ENCODE measurements at regions not wholly inside any gene's neighbourhood (a gene's known extent, or its start where the extent isn't known, plus 50 kb on each side); places are given as distances from the start of the nearest gene placed in this dataset.
"Not testable (repeated sequence)": the region's sequence is repeated elsewhere in the genome, so short reads cannot be mapped to it uniquely, and the experiment has no call there.

DNA sequence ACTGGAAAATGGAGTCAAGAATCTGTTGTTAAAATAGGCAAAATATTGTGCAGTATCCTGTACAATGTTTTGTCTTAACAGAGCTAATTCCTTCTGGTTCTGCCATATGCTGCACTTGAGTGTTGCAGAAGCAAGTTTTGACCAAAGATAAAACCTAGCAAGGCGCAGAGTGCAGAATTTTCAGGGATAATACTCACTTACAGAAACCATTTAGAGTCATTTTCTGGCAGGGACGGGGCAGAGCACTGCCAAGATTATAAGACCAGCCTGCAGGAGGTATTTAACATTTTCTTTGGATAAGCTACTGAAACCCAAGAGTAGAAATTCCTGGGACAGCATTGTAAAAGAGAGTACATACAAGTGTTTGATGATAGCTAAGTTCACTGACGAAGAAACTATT is 159.5 kb upstream of the EDNRB start:
- H3K4me1 Mint-ChIP-seq (ENCODE audit: low read depth), result no peaks in the 10 kb centered on the region
- H3K36me3 Mint-ChIP-seq (ENCODE audit: low read depth), result no peaks in the 10 kb centered on the region
- no peak overlapping the region for H3K27ac Mint-ChIP-seq (ENCODE audit: unreplicated experiment)
- DNase-seq (ENCODE audit: low spot score), result no peak
- H3K9me3 Mint-ChIP-seq (ENCODE audit: low read depth), result peaks cover 20% of the 10 kb centered on the region
- TF ChIP-seq, protein P1, sequence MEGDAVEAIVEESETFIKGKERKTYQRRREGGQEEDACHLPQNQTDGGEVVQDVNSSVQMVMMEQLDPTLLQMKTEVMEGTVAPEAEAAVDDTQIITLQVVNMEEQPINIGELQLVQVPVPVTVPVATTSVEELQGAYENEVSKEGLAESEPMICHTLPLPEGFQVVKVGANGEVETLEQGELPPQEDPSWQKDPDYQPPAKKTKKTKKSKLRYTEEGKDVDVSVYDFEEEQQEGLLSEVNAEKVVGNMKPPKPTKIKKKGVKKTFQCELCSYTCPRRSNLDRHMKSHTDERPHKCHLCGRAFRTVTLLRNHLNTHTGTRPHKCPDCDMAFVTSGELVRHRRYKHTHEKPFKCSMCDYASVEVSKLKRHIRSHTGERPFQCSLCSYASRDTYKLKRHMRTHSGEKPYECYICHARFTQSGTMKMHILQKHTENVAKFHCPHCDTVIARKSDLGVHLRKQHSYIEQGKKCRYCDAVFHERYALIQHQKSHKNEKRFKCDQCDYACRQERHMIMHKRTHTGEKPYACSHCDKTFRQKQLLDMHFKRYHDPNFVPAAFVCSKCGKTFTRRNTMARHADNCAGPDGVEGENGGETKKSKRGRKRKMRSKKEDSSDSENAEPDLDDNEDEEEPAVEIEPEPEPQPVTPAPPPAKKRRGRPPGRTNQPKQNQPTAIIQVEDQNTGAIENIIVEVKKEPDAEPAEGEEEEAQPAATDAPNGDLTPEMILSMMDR (IDR thresholded peaks at IDR 0.05), result no peak
- no peak overlapping the region for H3K4me3 Mint-ChIP-seq (ENCODE audit: unreplicated experiment)
- H3K27me3 Mint-ChIP-seq (ENCODE audit: low read depth), result no peaks in the 10 kb centered on the region

DNA sequence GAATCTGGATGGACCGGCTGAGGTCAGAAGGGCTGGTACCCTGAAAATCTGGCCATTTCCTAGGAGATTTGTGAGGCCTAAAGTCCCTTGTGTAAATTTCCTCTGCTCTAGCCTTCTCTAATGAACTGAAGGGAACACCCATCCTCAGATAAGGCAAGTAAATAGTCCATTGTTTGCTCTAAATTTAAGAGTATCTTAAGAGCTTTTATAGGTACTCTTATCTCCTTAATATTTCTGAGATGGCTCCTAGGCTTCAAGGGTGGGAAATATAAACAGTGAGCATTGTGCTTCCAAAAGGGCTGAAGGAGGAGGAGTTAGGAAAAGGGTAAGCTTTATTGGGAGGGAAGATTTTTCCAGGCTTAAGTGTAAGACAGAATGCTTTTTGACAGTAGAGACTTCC is 148.7 kb upstream of the EDNRB start:
- Mint-ChIP-seq H3K4me3 (ENCODE audit: unreplicated experiment) (no peak overlapping the region), H3K36me3 (ENCODE audit: low read depth) (no peaks in the 10 kb centered on the region), H3K9me3 (ENCODE audit: low read depth) (peaks cover 3% of the 10 kb centered on the region), H3K27me3 (ENCODE audit: low read depth) (no peaks in the 10 kb centered on the region), H3K27ac (ENCODE audit: unreplicated experiment) (no peak overlapping the region), H3K4me1 (ENCODE audit: low read depth) (no peaks in the 10 kb centered on the region)
- TF ChIP-seq, protein P1 (IDR thresholded peaks at IDR 0.05), result no peak
- no peak for DNase-seq (ENCODE audit: low spot score)

DNA sequence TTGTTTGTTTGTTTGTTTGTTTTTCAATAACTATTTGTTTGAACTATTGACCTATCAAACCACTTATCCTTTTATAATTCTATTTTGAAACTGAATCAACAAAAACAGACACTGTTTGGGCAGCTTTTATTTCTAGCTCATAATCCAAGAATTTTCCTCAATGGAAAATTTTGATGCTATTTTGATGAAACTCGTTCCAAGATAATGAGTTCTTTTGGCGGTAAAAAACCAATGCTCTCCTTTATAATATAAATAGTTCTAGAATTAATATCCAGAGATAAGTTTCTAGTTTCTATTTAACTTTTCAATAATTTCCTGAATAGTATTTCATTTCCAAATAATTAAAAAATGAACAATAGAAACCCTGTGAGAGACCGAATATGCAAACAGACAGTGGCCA is 146.5 kb upstream of the EDNRB start:
- Mint-ChIP-seq H3K27ac (ENCODE audit: unreplicated experiment) (no peak overlapping the region), H3K36me3 (ENCODE audit: low read depth) (no peaks in the 10 kb centered on the region), H3K27me3 (ENCODE audit: low read depth) (no peaks in the 10 kb centered on the region), H3K9me3 (ENCODE audit: low read depth) (no peaks in the 10 kb centered on the region), H3K4me3 (ENCODE audit: unreplicated experiment) (no peak overlapping the region), H3K4me1 (ENCODE audit: low read depth) (no peaks in the 10 kb centered on the region)
- TF ChIP-seq, protein P1 (IDR thresholded peaks at IDR 0.05), result no peak
- DNase-seq (ENCODE audit: low spot score), result no peak

DNA sequence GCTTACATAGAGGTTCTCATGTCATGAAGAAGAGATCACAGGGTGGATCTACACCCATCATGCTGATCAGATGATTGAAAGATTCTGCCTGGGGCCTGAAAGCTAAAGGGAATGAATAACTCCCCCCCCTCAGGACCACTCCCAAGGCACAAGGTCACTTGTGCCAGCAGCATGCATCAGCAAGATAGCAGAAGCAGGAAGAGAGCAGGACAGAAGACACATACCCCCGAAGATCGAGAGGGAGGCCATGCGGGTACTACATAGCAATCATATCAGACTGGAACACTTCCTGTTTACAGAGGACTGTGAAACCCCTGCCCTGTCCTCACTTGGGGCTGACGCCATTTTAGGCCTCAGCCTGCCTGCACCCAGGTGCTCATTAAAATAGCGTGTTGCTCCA is 143.2 kb upstream of the EDNRB start:
- TF ChIP-seq, protein P1 (IDR thresholded peaks at IDR 0.05), result no peak
- DNase-seq (ENCODE audit: low spot score), result no peak
- peaks cover 13% of the 10 kb centered on the region for H3K9me3 Mint-ChIP-seq (ENCODE audit: low read depth)
- no peak overlapping the region for H3K4me3 Mint-ChIP-seq (ENCODE audit: unreplicated experiment)
- no peaks in the 10 kb centered on the region for H3K4me1 Mint-ChIP-seq (ENCODE audit: low read depth)
- H3K36me3 Mint-ChIP-seq (ENCODE audit: low read depth), result no peaks in the 10 kb centered on the region
- H3K27ac Mint-ChIP-seq (ENCODE audit: unreplicated experiment), result no peak overlapping the region
- no peaks in the 10 kb centered on the region for H3K27me3 Mint-ChIP-seq (ENCODE audit: low read depth)

DNA sequence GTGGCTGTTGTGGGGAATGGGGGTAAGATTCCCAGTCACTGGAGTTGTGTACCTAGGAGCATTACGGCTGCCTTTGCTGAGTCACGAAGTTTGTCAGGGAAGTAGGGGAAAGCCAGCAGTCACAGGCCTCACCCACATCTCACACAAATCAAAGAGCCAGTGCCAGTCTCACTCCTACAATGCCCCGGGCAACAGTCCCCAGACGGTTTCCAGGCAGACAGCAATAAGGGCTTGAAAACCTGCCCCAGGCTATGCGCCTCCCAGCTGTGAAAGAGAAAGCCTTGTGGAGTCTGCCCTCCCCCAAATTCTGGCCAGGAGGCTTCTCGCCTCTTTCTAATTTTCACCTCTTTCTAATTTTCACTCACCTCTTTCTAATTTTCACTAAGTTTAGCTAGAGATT is 142.3 kb upstream of the EDNRB start:
- TF ChIP-seq, protein P1 (IDR thresholded peaks at IDR 0.05), result no peak
- Mint-ChIP-seq H3K27me3 (ENCODE audit: low read depth) (no peaks in the 10 kb centered on the region), H3K27ac (ENCODE audit: unreplicated experiment) (no peak overlapping the region), H3K4me1 (ENCODE audit: low read depth) (no peaks in the 10 kb centered on the region), H3K36me3 (ENCODE audit: low read depth) (peaks cover 2% of the 10 kb centered on the region), H3K9me3 (ENCODE audit: low read depth) (peaks cover 21% of the 10 kb centered on the region), H3K4me3 (ENCODE audit: unreplicated experiment) (no peak overlapping the region)
- DNase-seq (ENCODE audit: low spot score), result no peak

DNA sequence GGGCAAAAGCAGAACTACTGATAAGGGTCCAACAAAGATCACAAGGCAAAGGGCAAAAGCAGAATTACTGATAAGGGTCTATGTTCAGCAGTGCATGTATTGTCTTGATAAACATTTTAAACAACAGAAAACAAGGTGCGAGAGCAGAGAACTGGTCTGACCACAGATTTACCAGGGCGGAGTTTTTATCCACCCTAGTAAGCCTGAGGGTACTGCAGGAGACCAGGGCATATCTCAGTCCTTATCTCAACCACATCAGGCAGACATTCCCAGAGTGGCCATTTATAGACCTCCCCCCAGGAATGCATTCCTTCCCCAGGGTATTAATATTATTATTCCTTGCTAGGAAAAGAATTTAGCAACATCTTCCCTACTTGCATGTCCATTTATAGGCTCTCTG is 138.2 kb upstream of the EDNRB start:
- not testable (repeated sequence) for H3K4me3 Mint-ChIP-seq (ENCODE audit: unreplicated experiment); DNase-seq (ENCODE audit: low spot score); H3K27ac Mint-ChIP-seq (ENCODE audit: unreplicated experiment); H3K27me3 Mint-ChIP-seq (ENCODE audit: low read depth); H3K36me3 Mint-ChIP-seq (ENCODE audit: low read depth); H3K4me1 Mint-ChIP-seq (ENCODE audit: low read depth)
- peaks cover 21% of the 10 kb centered on the region for H3K9me3 Mint-ChIP-seq (ENCODE audit: low read depth)

Data from chondrocyte (in vitro differentiated cells).